ENCODE measurements at regions not wholly inside any gene's neighbourhood (a gene's known extent, or its start where the extent isn't known, plus 50 kb on each side); places are given as distances from the start of the nearest gene placed in this dataset.
"Not testable (repeated sequence)": the region's sequence is repeated elsewhere in the genome, so short reads cannot be mapped to it uniquely, and the experiment has no call there.

GRCh38 chr4:14920759-14921320 lies 81.4 kb upstream of the CPEB2 start:
- H3K36me3 ChIP-seq = no peaks in the 10 kb centered on the region
- H3K9me3 ChIP-seq (ENCODE audit: low read depth) = no peaks in the 10 kb centered on the region
- Mint-ChIP-seq H3K4me3 (no peak overlapping the region), H3K9me3 (no peaks in the 10 kb centered on the region), H3K4me1 (peaks cover 3% of the 10 kb centered on the region), H3K36me3 (no peaks in the 10 kb centered on the region), H3K27me3 (ENCODE audit: insufficient read depth, low read depth) (no peaks in the 10 kb centered on the region), H3K27ac (no peak overlapping the region)
- peak; percentile 8 for DNase-seq (ENCODE audit: low spot score)
- H3K27ac ChIP-seq = no peak overlapping the region
- peaks cover 7% of the 10 kb centered on the region for H3F3A ChIP-seq (ENCODE audit: low read depth)
- H3K79me2 ChIP-seq (ENCODE audit: low read depth) = no peaks in the 10 kb centered on the region
- H3K4me3 ChIP-seq = no peak overlapping the region
- no peak for TF ChIP-seq EZH2 (IDR thresholded peaks at IDR 0.05)
- TF ChIP-seq, protein P1, sequence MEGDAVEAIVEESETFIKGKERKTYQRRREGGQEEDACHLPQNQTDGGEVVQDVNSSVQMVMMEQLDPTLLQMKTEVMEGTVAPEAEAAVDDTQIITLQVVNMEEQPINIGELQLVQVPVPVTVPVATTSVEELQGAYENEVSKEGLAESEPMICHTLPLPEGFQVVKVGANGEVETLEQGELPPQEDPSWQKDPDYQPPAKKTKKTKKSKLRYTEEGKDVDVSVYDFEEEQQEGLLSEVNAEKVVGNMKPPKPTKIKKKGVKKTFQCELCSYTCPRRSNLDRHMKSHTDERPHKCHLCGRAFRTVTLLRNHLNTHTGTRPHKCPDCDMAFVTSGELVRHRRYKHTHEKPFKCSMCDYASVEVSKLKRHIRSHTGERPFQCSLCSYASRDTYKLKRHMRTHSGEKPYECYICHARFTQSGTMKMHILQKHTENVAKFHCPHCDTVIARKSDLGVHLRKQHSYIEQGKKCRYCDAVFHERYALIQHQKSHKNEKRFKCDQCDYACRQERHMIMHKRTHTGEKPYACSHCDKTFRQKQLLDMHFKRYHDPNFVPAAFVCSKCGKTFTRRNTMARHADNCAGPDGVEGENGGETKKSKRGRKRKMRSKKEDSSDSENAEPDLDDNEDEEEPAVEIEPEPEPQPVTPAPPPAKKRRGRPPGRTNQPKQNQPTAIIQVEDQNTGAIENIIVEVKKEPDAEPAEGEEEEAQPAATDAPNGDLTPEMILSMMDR (IDR thresholded peaks at IDR 0.05) = no peak
- TF ChIP-seq EZH2phosphoT487 (IDR thresholded peaks at IDR 0.05) = no peak
- no peaks in the 10 kb centered on the region for H4K20me1 ChIP-seq (ENCODE audit: low read depth)
- H2AFZ ChIP-seq (replicated peaks) = no peak overlapping the region
- no peaks in the 10 kb centered on the region for H3K27me3 ChIP-seq
- H3K4me2 ChIP-seq = no peak overlapping the region
- no peaks in the 10 kb centered on the region for H3K4me1 ChIP-seq
- no peak overlapping the region for H3K9ac ChIP-seq

DNA sequence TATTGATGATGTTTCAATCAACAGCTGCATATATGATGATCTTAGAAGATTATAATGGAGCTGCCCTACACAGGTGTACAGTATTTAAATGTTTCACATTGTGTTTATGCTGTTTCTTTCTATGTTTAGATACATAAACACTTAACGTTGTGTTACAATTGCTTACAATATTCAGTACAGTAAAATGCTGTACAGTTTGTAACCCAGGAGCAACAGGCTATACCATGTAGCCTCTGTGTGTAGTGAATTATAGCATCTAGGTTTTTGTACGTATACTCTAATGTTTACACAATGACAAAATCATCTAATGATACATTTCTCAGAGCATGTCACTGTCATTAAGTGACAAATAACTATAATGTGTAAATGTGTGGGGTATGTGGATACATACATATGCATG lies 80.5 kb upstream of the CPEB2 start:
- not testable (repeated sequence) for H3F3A ChIP-seq (ENCODE audit: low read depth); H3K4me2 ChIP-seq; H3K27ac Mint-ChIP-seq; H3K27ac ChIP-seq; H3K4me3 ChIP-seq; H3K9me3 Mint-ChIP-seq; H3K4me1 ChIP-seq; H3K4me1 Mint-ChIP-seq; H3K9ac ChIP-seq; H2AFZ ChIP-seq (replicated peaks); H3K27me3 ChIP-seq; H3K9me3 ChIP-seq (ENCODE audit: low read depth); H4K20me1 ChIP-seq (ENCODE audit: low read depth); H3K36me3 ChIP-seq; H3K79me2 ChIP-seq (ENCODE audit: low read depth); H3K36me3 Mint-ChIP-seq; DNase-seq (ENCODE audit: low spot score); H3K27me3 Mint-ChIP-seq (ENCODE audit: insufficient read depth, low read depth); H3K4me3 Mint-ChIP-seq

DNA sequence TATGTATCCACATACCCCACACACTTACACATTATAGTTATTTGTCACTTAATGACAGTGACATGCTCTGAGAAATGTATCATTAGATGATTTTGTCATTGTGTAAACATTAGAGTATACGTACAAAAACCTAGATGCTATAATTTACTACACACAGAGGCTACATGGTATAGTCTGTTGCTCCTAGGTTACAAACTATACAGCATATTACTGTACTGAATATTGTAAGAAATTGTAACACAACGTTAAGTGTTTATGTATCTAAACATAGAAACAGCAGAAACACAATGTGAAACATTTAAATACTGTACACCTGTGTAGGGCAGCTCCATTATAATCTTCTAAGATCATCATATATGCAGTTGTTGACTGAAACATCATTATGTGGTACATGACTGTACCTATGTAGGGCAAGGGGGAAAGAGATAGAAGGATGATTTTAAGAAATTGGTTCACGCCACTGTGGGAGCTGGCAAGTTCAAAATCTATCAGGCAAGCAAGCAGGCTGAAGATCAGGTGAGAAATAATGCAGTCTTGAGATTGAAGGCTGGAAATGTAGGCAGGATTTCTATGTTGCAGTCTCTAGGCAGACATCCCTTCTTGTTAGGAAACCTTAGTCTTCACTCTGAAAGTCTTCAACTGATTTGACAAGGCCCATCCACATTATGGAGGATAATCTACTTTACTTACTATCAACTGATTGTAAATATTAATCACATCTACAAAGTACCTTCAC lies 78.0 kb upstream of the CPEB2 start:
- Histone ChIP-seq H3K9me3 (ENCODE audit: low read depth) (no peaks in the 10 kb centered on the region), H2AFZ (replicated peaks) (no peak overlapping the region), H4K20me1 (ENCODE audit: low read depth) (no peaks in the 10 kb centered on the region), H3K9ac (no peak overlapping the region), H3K4me1 (peaks cover 13% of the 10 kb centered on the region), H3K27ac (no peak overlapping the region), H3K79me2 (ENCODE audit: low read depth) (no peaks in the 10 kb centered on the region), H3K4me3 (no peak overlapping the region), H3K4me2 (no peak overlapping the region), H3F3A (ENCODE audit: low read depth) (peaks cover 13% of the 10 kb centered on the region), H3K36me3 (no peaks in the 10 kb centered on the region), H3K27me3 (no peaks in the 10 kb centered on the region)
- Mint-ChIP-seq H3K27me3 (ENCODE audit: insufficient read depth, low read depth) (peaks cover 2% of the 10 kb centered on the region), H3K9me3 (no peaks in the 10 kb centered on the region), H3K36me3 (no peaks in the 10 kb centered on the region), H3K4me1 (no peaks in the 10 kb centered on the region), H3K4me3 (no peak overlapping the region), H3K27ac (no peak overlapping the region)
- DNase-seq (ENCODE audit: low spot score) = no peak
- TF ChIP-seq, protein P1 (IDR thresholded peaks at IDR 0.05) = no peak
- no peak for TF ChIP-seq EZH2 (IDR thresholded peaks at IDR 0.05)
- no peak for TF ChIP-seq EZH2phosphoT487 (IDR thresholded peaks at IDR 0.05)

DNA sequence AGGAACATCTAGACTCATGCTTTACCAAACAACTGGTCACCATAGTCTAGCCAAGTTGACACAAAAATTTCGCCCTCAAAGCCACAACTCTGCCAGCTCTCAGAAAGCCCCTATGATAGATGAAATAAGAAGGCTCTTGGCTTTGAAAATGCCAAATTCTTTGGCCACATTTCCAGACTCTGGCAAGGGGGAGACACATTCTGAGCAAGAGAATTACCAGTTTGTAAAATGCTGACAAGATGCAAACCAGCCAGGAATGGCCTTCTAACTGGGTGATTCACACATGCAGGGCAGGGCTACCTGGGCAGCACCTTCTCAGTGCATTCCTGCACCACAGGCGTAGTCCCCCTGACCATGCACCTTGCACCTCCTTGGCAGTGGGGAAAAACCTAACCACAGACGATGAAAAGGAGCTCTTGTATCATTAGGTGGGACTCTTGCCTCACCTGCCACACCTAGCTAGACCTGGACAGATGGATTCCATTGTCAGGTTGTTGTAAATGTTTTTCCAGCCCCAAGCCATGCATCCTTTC lies 77.4 kb upstream of the CPEB2 start:
- no peaks in the 10 kb centered on the region for H3K9me3 Mint-ChIP-seq
- Histone ChIP-seq H3K9ac (no peak overlapping the region), H3K27ac (no peak overlapping the region), H3K79me2 (ENCODE audit: low read depth) (no peaks in the 10 kb centered on the region), H3K9me3 (ENCODE audit: low read depth) (no peaks in the 10 kb centered on the region), H3F3A (ENCODE audit: low read depth) (peaks cover 13% of the 10 kb centered on the region), H3K4me3 (no peak overlapping the region), H2AFZ (replicated peaks) (no peak overlapping the region), H3K4me2 (no peak overlapping the region), H3K36me3 (no peaks in the 10 kb centered on the region), H3K4me1 (peaks cover 13% of the 10 kb centered on the region), H4K20me1 (ENCODE audit: low read depth) (no peaks in the 10 kb centered on the region), H3K27me3 (no peaks in the 10 kb centered on the region)
- TF ChIP-seq, protein P1 (IDR thresholded peaks at IDR 0.05) = no peak
- TF ChIP-seq EZH2 (IDR thresholded peaks at IDR 0.05) (no peak), EZH2phosphoT487 (IDR thresholded peaks at IDR 0.05) (no peak)
- no peak overlapping the region for H3K27ac Mint-ChIP-seq
- H3K36me3 Mint-ChIP-seq = no peaks in the 10 kb centered on the region
- no peaks in the 10 kb centered on the region for H3K4me1 Mint-ChIP-seq
- no peak for DNase-seq (ENCODE audit: low spot score)
- no peak overlapping the region for H3K4me3 Mint-ChIP-seq
- peaks cover 2% of the 10 kb centered on the region for H3K27me3 Mint-ChIP-seq (ENCODE audit: insufficient read depth, low read depth)
